ENCODE measurements at regions not wholly inside any gene's neighbourhood (a gene's known extent, or its start where the extent isn't known, plus 50 kb on each side); places are given as distances from the start of the nearest gene placed in this dataset.

DNA sequence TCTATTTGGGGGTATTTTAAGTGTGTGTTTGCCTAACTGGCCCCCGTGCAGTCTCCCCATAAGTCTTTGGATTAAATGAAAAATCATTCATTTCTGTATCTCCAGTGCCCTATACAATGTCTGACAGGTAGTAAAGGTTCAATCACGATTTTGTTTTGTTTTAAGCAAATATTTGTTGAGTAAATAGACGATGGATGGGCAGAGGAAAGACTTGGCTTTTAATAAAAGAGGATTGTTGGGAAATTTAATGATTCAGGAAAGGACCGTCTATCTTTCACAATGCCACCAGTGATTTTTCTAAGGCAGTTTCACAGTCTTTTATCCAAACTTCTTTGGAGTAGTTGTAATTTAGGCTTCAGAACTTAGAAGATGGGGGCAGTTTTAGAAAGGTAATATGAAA, 636.6 kb upstream of the GOT2 start:
- TF ChIP-seq, protein P1, sequence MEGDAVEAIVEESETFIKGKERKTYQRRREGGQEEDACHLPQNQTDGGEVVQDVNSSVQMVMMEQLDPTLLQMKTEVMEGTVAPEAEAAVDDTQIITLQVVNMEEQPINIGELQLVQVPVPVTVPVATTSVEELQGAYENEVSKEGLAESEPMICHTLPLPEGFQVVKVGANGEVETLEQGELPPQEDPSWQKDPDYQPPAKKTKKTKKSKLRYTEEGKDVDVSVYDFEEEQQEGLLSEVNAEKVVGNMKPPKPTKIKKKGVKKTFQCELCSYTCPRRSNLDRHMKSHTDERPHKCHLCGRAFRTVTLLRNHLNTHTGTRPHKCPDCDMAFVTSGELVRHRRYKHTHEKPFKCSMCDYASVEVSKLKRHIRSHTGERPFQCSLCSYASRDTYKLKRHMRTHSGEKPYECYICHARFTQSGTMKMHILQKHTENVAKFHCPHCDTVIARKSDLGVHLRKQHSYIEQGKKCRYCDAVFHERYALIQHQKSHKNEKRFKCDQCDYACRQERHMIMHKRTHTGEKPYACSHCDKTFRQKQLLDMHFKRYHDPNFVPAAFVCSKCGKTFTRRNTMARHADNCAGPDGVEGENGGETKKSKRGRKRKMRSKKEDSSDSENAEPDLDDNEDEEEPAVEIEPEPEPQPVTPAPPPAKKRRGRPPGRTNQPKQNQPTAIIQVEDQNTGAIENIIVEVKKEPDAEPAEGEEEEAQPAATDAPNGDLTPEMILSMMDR (IDR thresholded peaks at IDR 0.05; ENCODE audit: low read depth, low read length, missing input control): no peak
- TF ChIP-seq RAD21 (IDR thresholded peaks at IDR 0.05) (peak in 1 of 2 donors; percentile 21), EGR1 (IDR thresholded peaks at IDR 0.05; ENCODE audit: low read depth in 2 of 2) (no peak), REST (IDR thresholded peaks at IDR 0.05) (no peak), TAF1 (conservative IDR thresholded peaks at IDR 0.05) (no peak), SP1 (IDR thresholded peaks at IDR 0.05) (no peak), ZBTB33 (IDR thresholded peaks at IDR 0.05) (no peak)
- TF ChIP-seq, protein P2, sequence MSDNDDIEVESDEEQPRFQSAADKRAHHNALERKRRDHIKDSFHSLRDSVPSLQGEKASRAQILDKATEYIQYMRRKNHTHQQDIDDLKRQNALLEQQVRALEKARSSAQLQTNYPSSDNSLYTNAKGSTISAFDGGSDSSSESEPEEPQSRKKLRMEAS (IDR thresholded peaks at IDR 0.05): no peak

All from liver (tissue), 3 donors.